Kidney (tissue), 13 donors: ENCODE measurements at regions not wholly inside any gene's neighbourhood (a gene's known extent, or its start where the extent isn't known, plus 50 kb on each side); places are given as distances from the start of the nearest gene placed in this dataset.
A peak's percentile ranks its signal among the peaks of the same experiment; 100 is the strongest.
"Not testable (repeated sequence)": the region's sequence is repeated elsewhere in the genome, so short reads cannot be mapped to it uniquely, and the experiment has no call there.

ENCODE experiments used
- DNase-seq, 5 donors: peaks; one replicate each; pipeline ENCODE4 v3.0.0-alpha.2; 2013 to 2020
- FAIRE-seq: peaks from 2 replicates; lab custom pipeline; 2012; peaks lifted over from hg19 to GRCh38; lab: Jason Lieb, UNC
- H3K27ac ChIP-seq, 2 donors: one replicate each; pipeline ENCODE4 v1.7.0; 2013; ENCODE audit warnings: low read depth in 2 of 2, low read length in 2 of 2, inconsistent platforms in 1 of 2
- H3K27me3 ChIP-seq: one replicate; pipeline ENCODE4 v1.7.1; 2013; ENCODE audit warnings: low read length, inconsistent platforms; ENCODE audit not compliant: control insufficient read depth, insufficient read depth
- H3K36me3 ChIP-seq, 3 donors: one replicate each; pipeline versions ENCODE4 v1.7.0 to v1.7.1; 2013; ENCODE audit warnings: low read length in 3 of 3, control low read depth in 1 of 3, inconsistent platforms in 1 of 3; ENCODE audit not compliant: insufficient read depth in 3 of 3, control insufficient read depth in 2 of 3
- H3K4me1 ChIP-seq, 3 donors: one replicate each; pipeline versions ENCODE4 v1.7.0 to v1.7.1; 2013; ENCODE audit warnings: low read length in 3 of 3, inconsistent platforms in 1 of 3, low read depth in 1 of 3; ENCODE audit not compliant: control insufficient read depth in 2 of 3, insufficient read depth in 2 of 3
- H3K4me3 ChIP-seq, 3 donors: one replicate each; pipeline versions ENCODE4 v1.7.0 to v1.8.1; 2013; ENCODE audit warnings: low read length in 3 of 3, control low read depth in 1 of 3, inconsistent platforms in 1 of 3
- H3K9ac ChIP-seq, 3 donors: one replicate each; pipeline versions ENCODE4 v1.7.0 to v1.7.1; 2013; ENCODE audit warnings: low read length in 3 of 3, control low read depth in 1 of 3, inconsistent platforms in 1 of 3
- H3K9me3 ChIP-seq, 3 donors: one replicate each; pipeline versions ENCODE4 v1.7.0 to v1.7.1; 2013; ENCODE audit warnings: low read length in 3 of 3, control low read depth in 1 of 3, inconsistent platforms in 1 of 3; ENCODE audit not compliant: control insufficient read depth in 2 of 3, insufficient read depth in 1 of 3
- intact Hi-C: fragments of 100-400 bp; cut with DNase I; formaldehyde crosslinking; loops from one replicate; pipeline ENCODE4 v1.11.1; 2022
- TF ChIP-seq, protein P1 (sequence below): IDR thresholded peaks from 3 replicates; pipeline ENCODE4 v1.5.1; 2012; ENCODE audit warnings: mild to moderate bottlenecking, moderate library complexity, borderline replicate concordance; ENCODE audit not compliant: insufficient read depth; ENCODE audit errors: extremely low read depth
- donor health status: control.
- donor health status: control.
- donor health status: control.
- donor health status: control.
- donor health status: control.
- donor health status: DM: yes; HTN: yes; CAD: no.
- donor health status: Normal renal cell carcinoma (clear cell type).

DNA sequence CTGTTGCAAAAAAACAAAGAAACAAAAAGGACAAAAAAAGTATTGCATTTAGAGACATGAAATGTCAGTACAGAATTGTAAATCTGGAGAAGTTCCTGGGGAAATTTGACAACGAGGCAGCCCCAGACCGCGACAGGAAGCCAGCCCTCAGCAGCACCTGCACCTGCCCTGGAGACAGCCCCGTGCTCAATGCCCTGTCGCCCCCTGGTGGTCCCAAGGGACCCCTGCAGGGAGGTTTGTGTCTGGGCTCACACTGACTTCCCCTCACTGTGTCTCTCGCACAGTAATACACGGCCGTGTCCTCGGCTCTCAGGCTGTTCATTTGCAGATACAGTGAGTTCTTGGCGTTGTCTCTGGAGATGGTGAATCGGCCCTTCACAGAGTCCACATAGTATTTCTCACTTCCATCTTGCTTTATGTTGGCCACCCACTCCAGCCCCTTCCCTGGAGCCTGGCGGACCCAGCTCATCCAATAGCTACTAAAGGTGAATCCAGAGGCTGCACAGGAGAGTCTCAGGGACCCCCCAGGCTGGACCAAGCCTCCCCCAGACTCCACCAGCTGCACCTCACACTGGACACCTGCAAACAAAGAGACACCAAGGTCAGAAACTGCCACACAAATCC lies 535.6 kb downstream of the TMEM121 start:
- H3K9ac ChIP-seq, H3K4me1 ChIP-seq, H3K27me3 ChIP-seq, H3K9me3 ChIP-seq, H3K36me3 ChIP-seq, H3K27ac ChIP-seq, H3K4me3 ChIP-seq, FAIRE-seq, intact Hi-C loops: not testable (repeated sequence)
- DNase-seq = peak in 2 of 5 donors; percentile 12 to 85
- TF ChIP-seq, protein P1, sequence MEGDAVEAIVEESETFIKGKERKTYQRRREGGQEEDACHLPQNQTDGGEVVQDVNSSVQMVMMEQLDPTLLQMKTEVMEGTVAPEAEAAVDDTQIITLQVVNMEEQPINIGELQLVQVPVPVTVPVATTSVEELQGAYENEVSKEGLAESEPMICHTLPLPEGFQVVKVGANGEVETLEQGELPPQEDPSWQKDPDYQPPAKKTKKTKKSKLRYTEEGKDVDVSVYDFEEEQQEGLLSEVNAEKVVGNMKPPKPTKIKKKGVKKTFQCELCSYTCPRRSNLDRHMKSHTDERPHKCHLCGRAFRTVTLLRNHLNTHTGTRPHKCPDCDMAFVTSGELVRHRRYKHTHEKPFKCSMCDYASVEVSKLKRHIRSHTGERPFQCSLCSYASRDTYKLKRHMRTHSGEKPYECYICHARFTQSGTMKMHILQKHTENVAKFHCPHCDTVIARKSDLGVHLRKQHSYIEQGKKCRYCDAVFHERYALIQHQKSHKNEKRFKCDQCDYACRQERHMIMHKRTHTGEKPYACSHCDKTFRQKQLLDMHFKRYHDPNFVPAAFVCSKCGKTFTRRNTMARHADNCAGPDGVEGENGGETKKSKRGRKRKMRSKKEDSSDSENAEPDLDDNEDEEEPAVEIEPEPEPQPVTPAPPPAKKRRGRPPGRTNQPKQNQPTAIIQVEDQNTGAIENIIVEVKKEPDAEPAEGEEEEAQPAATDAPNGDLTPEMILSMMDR = peak; percentile 3

DNA sequence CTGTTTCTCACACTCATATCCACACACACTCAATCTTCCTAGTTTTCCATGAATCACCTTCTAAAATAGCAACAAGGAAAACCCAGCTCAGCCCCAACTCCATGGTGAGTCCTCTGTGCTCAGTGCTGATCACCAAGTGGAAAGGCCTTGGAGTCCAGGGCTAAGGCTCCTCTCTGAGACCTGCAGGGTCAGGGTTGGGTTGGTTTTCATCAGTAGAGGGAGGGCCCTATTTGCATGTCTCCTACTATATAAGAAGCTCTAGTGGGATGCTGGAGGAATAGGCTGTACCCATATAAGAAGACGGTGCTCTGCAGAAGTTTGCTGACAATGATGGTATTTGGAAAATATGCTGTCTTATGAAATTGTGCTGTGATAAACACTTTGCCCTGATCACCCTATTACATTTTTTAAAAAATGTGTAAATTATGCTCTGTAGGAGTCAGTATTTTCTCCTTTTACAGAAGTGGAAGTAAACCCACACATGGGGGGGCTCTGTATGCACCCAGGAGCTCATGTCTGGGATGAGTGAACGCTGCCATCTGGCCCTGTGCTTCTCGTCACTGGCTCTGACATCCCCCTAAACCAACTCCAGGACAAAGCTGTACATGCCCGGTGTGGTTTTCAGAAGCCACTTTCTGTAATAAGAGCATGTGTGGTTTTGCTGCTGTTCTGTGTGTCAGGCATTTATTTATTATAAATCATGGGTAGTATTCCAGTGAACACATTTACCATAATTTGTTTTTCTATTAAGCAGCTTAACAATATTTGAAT lies 536.3 kb downstream of the TMEM121 start:
- DNase-seq (no peak), FAIRE-seq (no peak)
- H3K36me3 ChIP-seq = no peaks in the 10 kb centered on the region
- no peaks in the 10 kb centered on the region for H3K27me3 ChIP-seq
- H3K4me3 ChIP-seq = no peak overlapping the region
- no peak overlapping the region for H3K9ac ChIP-seq
- no peak overlapping the region for H3K27ac ChIP-seq
- TF ChIP-seq, protein P1 = no peak
- H3K4me1 ChIP-seq = no peaks in the 10 kb centered on the region
- H3K9me3 ChIP-seq = no peaks in the 10 kb centered on the region
- intact Hi-C loops = no loop called here

DNA sequence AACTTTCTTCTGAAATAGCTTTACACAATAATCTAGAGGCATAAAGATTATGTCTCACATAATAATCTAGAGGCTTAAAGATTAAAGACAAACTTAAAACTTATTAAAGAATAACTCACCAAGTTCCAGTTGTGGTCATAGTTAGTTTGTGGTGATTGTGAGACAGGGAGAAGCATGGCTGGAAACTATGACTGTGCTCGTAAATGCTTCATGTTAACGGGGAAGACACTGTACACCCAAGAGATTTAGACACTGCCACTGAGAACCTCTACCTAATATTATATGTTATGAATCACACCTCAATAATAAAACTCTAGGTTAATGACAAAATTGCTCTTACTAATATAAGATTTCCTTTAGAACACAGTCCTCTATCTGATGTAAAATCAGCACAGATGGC lies 541.6 kb downstream of the TMEM121 start:
- Histone ChIP-seq H3K27me3 (no peaks in the 10 kb centered on the region), H3K4me1 (no peaks in the 10 kb centered on the region), H3K36me3 (no peaks in the 10 kb centered on the region), H3K9me3 (no peaks in the 10 kb centered on the region), H3K27ac (no peak overlapping the region), H3K4me3 (no peak overlapping the region), H3K9ac (no peak overlapping the region)
- no peak for DNase-seq
- intact Hi-C loops = no loop called here
- no peak for FAIRE-seq
- TF ChIP-seq, protein P1 = no peak
